Esophagus squamous epithelium (tissue), 4 donors: ENCODE measurements at regions not wholly inside any gene's neighbourhood (a gene's known extent, or its start where the extent isn't known, plus 50 kb on each side); places are given as distances from the start of the nearest gene placed in this dataset.

Experiments
- POLR2A ChIP-seq, 4 donors: fragments of 450-650 bp; IDR thresholded peaks; one replicate each; pipeline ENCODE4 v1.6.1; 2017; ENCODE audit warnings: antibody characterized with exemption in 4 of 4, mild to moderate bottlenecking in 4 of 4, moderate library complexity in 3 of 4
- TF ChIP-seq, protein P1 (sequence below), 6 experiments: fragments of 450-650 bp in 4 of 6; fragments of 200-600 bp in 2 of 6; sonication (generic) in 2 of 6; IDR thresholded peaks; one replicate each; pipeline ENCODE4 v1.5.1; 2016 to 2019; ENCODE audit warnings: antibody characterized with exemption in 6 of 6, mild to moderate bottlenecking in 4 of 6, moderate library complexity in 4 of 6

- TF ChIP-seq, protein P1, sequence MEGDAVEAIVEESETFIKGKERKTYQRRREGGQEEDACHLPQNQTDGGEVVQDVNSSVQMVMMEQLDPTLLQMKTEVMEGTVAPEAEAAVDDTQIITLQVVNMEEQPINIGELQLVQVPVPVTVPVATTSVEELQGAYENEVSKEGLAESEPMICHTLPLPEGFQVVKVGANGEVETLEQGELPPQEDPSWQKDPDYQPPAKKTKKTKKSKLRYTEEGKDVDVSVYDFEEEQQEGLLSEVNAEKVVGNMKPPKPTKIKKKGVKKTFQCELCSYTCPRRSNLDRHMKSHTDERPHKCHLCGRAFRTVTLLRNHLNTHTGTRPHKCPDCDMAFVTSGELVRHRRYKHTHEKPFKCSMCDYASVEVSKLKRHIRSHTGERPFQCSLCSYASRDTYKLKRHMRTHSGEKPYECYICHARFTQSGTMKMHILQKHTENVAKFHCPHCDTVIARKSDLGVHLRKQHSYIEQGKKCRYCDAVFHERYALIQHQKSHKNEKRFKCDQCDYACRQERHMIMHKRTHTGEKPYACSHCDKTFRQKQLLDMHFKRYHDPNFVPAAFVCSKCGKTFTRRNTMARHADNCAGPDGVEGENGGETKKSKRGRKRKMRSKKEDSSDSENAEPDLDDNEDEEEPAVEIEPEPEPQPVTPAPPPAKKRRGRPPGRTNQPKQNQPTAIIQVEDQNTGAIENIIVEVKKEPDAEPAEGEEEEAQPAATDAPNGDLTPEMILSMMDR (IDR thresholded peaks at IDR 0.05) = no peak
- TF ChIP-seq POLR2A (IDR thresholded peaks at IDR 0.05) = no peak
These were observed 159.6 kb upstream of the IGFBP3 start for GRCh38 chr7:46080595-46081159.
